Mesenchymal stem cell (in vitro differentiated cells and primary cell): ENCODE measurements at regions not wholly inside any gene's neighbourhood (a gene's known extent, or its start where the extent isn't known, plus 50 kb on each side); places are given as distances from the start of the nearest gene placed in this dataset.

Experiments used
- DNase-seq: peaks from one replicate; pipeline ENCODE4 v3.0.0-alpha.2; 2013
- H2AFZ ChIP-seq: one replicate; pipeline ENCODE4 v1.6.1; 2013; ENCODE audit warnings: low read depth, mild to moderate bottlenecking, control low read depth, inconsistent platforms, low read length, moderate library complexity
- H2AK5ac ChIP-seq: 2 replicates; pipeline ENCODE4 v1.6.1; 2013; ENCODE audit warnings: low read length, moderate library complexity, mild to moderate bottlenecking, inconsistent platforms; ENCODE audit not compliant: severe bottlenecking
- H2BK120ac ChIP-seq: one replicate; pipeline ENCODE4 v1.6.1; 2013; ENCODE audit warnings: low read depth, mild to moderate bottlenecking, inconsistent platforms, low read length, moderate library complexity
- H2BK12ac ChIP-seq, 2 experiments: one replicate each; pipeline ENCODE4 v1.6.1; 2013; ENCODE audit warnings: inconsistent platforms in 2 of 2, low read length in 2 of 2, mild to moderate bottlenecking in 2 of 2, moderate library complexity in 2 of 2, control low read depth in 1 of 2
- H2BK15ac ChIP-seq: one replicate; pipeline ENCODE4 v1.6.1; 2013; ENCODE audit warnings: mild to moderate bottlenecking, low read depth, inconsistent platforms; ENCODE audit not compliant: poor library complexity, severe bottlenecking
- H2BK5ac ChIP-seq: 2 replicates; pipeline ENCODE4 v1.6.1; 2013; ENCODE audit warnings: low read depth, mild to moderate bottlenecking, low read length, control low read depth, inconsistent platforms; ENCODE audit not compliant: poor library complexity, severe bottlenecking
- H3K14ac ChIP-seq, 2 experiments: one replicate each; pipeline ENCODE4 v1.6.1; 2013; ENCODE audit warnings: inconsistent platforms in 2 of 2, low read length in 2 of 2, control low read depth in 1 of 2, mild to moderate bottlenecking in 1 of 2, moderate library complexity in 1 of 2
- H3K18ac ChIP-seq, 2 experiments: one replicate each; pipeline ENCODE4 v1.6.1; 2013; ENCODE audit warnings: inconsistent platforms in 2 of 2, low read length in 2 of 2, control low read depth in 1 of 2, low read depth in 1 of 2, mild to moderate bottlenecking in 1 of 2
- H3K23ac ChIP-seq, 2 experiments: one replicate each; pipeline ENCODE4 v1.6.1; 2013; ENCODE audit warnings: inconsistent platforms in 2 of 2, low read length in 2 of 2, mild to moderate bottlenecking in 2 of 2, moderate library complexity in 2 of 2, control low read depth in 1 of 2
- H3K27ac ChIP-seq: 2 replicates; pipeline ENCODE4 v1.5.1; 2013; ENCODE audit warnings: mild to moderate bottlenecking, moderate library complexity, low read length, control low read depth, inconsistent platforms; ENCODE audit not compliant: poor library complexity, severe bottlenecking
- H3K27me3 ChIP-seq, 2 experiments: 2 replicates each; pipeline versions ENCODE4 v1.6.1 to v1.7.0; 2013; ENCODE audit warnings: low read length in 2 of 2, mild to moderate bottlenecking in 2 of 2, moderate library complexity in 2 of 2, control low read depth in 1 of 2, inconsistent platforms in 1 of 2; ENCODE audit not compliant: control insufficient read depth in 1 of 2, insufficient read depth in 1 of 2
- H3K36me3 ChIP-seq, 2 experiments: 2 replicates each; pipeline versions ENCODE4 v1.6.1 to v1.7.0; 2013; ENCODE audit warnings: low read length in 2 of 2, control low read depth in 1 of 2, inconsistent platforms in 1 of 2, low read depth in 1 of 2, mild to moderate bottlenecking in 1 of 2; ENCODE audit not compliant: insufficient read depth in 2 of 2, control insufficient read depth in 1 of 2
- H3K4ac ChIP-seq, 2 experiments: one replicate each; pipeline ENCODE4 v1.6.1; 2013; ENCODE audit warnings: inconsistent platforms in 2 of 2, low read length in 2 of 2, mild to moderate bottlenecking in 2 of 2, moderate library complexity in 2 of 2, control low read depth in 1 of 2, low read depth in 1 of 2
- H3K4me1 ChIP-seq: 2 replicates; pipeline ENCODE4 v1.6.1; 2013; ENCODE audit warnings: low read depth, low read length, control low read depth; ENCODE audit not compliant: control insufficient read depth, insufficient read depth
- H3K4me2 ChIP-seq: 2 replicates; pipeline ENCODE4 v1.6.1; 2013; ENCODE audit warnings: low read length, mild to moderate bottlenecking, inconsistent platforms; ENCODE audit not compliant: poor library complexity, severe bottlenecking
- H3K4me3 ChIP-seq, 2 experiments: 2 replicates each; pipeline versions ENCODE4 v1.5.1 to v1.7.0; 2013; ENCODE audit warnings: low read length in 2 of 2, mild to moderate bottlenecking in 2 of 2, control low read depth in 1 of 2, low read depth in 1 of 2; ENCODE audit not compliant: insufficient read depth in 1 of 2
- H3K79me1 ChIP-seq: replicated peaks from 2 replicates; pipeline ENCODE4 v1.6.1; 2013; ENCODE audit warnings: mild to moderate bottlenecking, control low read depth, low read length, inconsistent platforms; ENCODE audit not compliant: poor library complexity, severe bottlenecking
- H3K9ac ChIP-seq: 2 replicates; pipeline ENCODE4 v1.7.0; 2013; ENCODE audit warnings: mild to moderate bottlenecking, low read length, moderate library complexity
- H3K9me3 ChIP-seq: 2 replicates; pipeline ENCODE4 v1.7.0; 2013; ENCODE audit warnings: mild to moderate bottlenecking, low read length; ENCODE audit not compliant: control insufficient read depth
- H4K8ac ChIP-seq: one replicate; pipeline ENCODE4 v1.6.1; 2013; ENCODE audit warnings: inconsistent platforms, mild to moderate bottlenecking, low read length, moderate library complexity
- H4K91ac ChIP-seq: one replicate; pipeline ENCODE4 v1.6.1; 2013; ENCODE audit warnings: mild to moderate bottlenecking, low read length, inconsistent platforms
- WGBS: methylation state at CpG from one replicate; pipeline ENCODE4 v1.1.7; 2013; ENCODE audit warnings: mixed read lengths; 5-methylcytosine and 5-hydroxymethylcytosine counted together

GRCh38 chr2:22221006-22221405, 1097.2 kb downstream of the TDRD15 start:
- no peak overlapping the region for H3K4me2 ChIP-seq
- no peaks in the 10 kb centered on the region for H3K36me3 ChIP-seq
- no peak overlapping the region for H3K9ac ChIP-seq
- no peak overlapping the region for H3K27ac ChIP-seq
- no peak overlapping the region for H2AFZ ChIP-seq
- no peak overlapping the region for H2AK5ac ChIP-seq
- no peak overlapping the region for H2BK15ac ChIP-seq
- H4K8ac ChIP-seq = no peak overlapping the region
- H4K91ac ChIP-seq = no peak overlapping the region
- H3K79me1 ChIP-seq = no peaks in the 10 kb centered on the region
- H2BK12ac ChIP-seq = no peak overlapping the region
- no peak overlapping the region for H3K4ac ChIP-seq
- H2BK120ac ChIP-seq = no peak overlapping the region
- H3K4me1 ChIP-seq = no peaks in the 10 kb centered on the region
- no peak overlapping the region for H3K14ac ChIP-seq
- H2BK5ac ChIP-seq = no peak overlapping the region
- H3K27me3 ChIP-seq = no peaks in the 10 kb centered on the region
- no peak overlapping the region for H3K23ac ChIP-seq
- DNase-seq = peak; percentile 17
- no peak overlapping the region for H3K18ac ChIP-seq
- H3K4me3 ChIP-seq = no peak overlapping the region
- no peaks in the 10 kb centered on the region for H3K9me3 ChIP-seq
- 27% methylated on average over 1 of the region's 1 CpG for WGBS

GRCh38 chr2:22238967-22239366, 1115.2 kb downstream of the TDRD15 start:
- Histone ChIP-seq H2BK120ac (no peak overlapping the region), H3K4ac (no peak overlapping the region), H2BK15ac (no peak overlapping the region), H4K91ac (no peak overlapping the region), H3K9ac (no peak overlapping the region), H3K9me3 (no peaks in the 10 kb centered on the region), H3K4me2 (no peak overlapping the region), H3K79me1 (no peaks in the 10 kb centered on the region), H3K4me3 (no peak overlapping the region), H3K23ac (no peak overlapping the region), H3K14ac (no peak overlapping the region), H3K18ac (no peak overlapping the region), H2AFZ (no peak overlapping the region), H3K27me3 (no peaks in the 10 kb centered on the region), H2AK5ac (no peak overlapping the region), H3K27ac (no peak overlapping the region), H3K36me3 (no peaks in the 10 kb centered on the region), H4K8ac (no peak overlapping the region), H3K4me1 (no peaks in the 10 kb centered on the region), H2BK5ac (no peak overlapping the region), H2BK12ac (no peak overlapping the region)
- WGBS = no CpG with 5 or more reads among the region's 3 CpGs
- no peak for DNase-seq

DNA sequence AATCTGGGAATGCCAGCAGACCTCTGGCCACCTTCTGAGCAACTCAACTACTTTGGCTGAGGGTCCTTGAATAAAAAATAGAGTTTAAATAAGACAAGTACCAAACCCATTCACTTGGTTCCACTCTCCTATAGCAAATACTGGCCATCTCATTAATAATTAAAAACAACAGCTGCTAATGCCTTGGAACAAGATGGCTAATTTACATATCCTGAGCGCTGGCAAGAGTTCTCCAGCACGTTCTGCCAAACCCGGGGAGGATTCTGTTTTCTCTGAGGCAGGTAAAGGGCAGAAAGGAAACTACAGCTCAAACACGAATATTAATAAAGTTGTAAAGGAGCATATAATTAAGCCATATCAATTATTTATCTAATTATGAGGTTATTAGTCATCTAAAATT, 1123.7 kb downstream of the TDRD15 start:
- Histone ChIP-seq H2AFZ (no peak overlapping the region), H3K14ac (no peak overlapping the region), H3K9ac (no peak overlapping the region), H2BK5ac (no peak overlapping the region), H3K4me1 (no peaks in the 10 kb centered on the region), H2AK5ac (no peak overlapping the region), H2BK12ac (no peak overlapping the region), H3K27me3 (no peaks in the 10 kb centered on the region), H2BK15ac (no peak overlapping the region), H3K4ac (no peak overlapping the region), H2BK120ac (no peak overlapping the region), H3K79me1 (no peaks in the 10 kb centered on the region), H3K27ac (no peak overlapping the region), H3K23ac (no peak overlapping the region), H4K8ac (no peak overlapping the region), H3K4me3 (no peak overlapping the region), H3K4me2 (no peak overlapping the region), H3K18ac (no peak overlapping the region), H4K91ac (no peak overlapping the region), H3K36me3 (no peaks in the 10 kb centered on the region), H3K9me3 (no peaks in the 10 kb centered on the region)
- DNase-seq = no peak
- WGBS = 87% methylated on average over 3 of the region's 4 CpGs

- Histone ChIP-seq H3K27me3 (no peaks in the 10 kb centered on the region), H2BK12ac (no peak overlapping the region), H4K8ac (no peak overlapping the region), H3K14ac (no peak overlapping the region), H2BK5ac (no peak overlapping the region), H3K9ac (no peak overlapping the region), H3K4me2 (no peak overlapping the region), H2AFZ (no peak overlapping the region), H3K4me3 (no peak overlapping the region), H3K79me1 (no peaks in the 10 kb centered on the region), H2BK120ac (no peak overlapping the region), H3K27ac (no peak overlapping the region), H2AK5ac (no peak overlapping the region), H4K91ac (no peak overlapping the region), H3K18ac (no peak overlapping the region), H3K23ac (no peak overlapping the region), H2BK15ac (no peak overlapping the region), H3K36me3 (no peaks in the 10 kb centered on the region), H3K4me1 (no peaks in the 10 kb centered on the region), H3K4ac (no peak overlapping the region), H3K9me3 (no peaks in the 10 kb centered on the region)
- WGBS = no CpG with 5 or more reads among the region's 2 CpGs
- DNase-seq = no peak
These were observed 1125.1 kb downstream of the TDRD15 start for GRCh38 chr2:22248851-22249250.
